D721Med (cell line): ENCODE measurements at regions not wholly inside any gene's neighbourhood (a gene's known extent, or its start where the extent isn't known, plus 50 kb on each side); places are given as distances from the start of the nearest gene placed in this dataset.

Experiments
- DNase-seq: peaks from one replicate; pipeline ENCODE4 v3.0.0; 2011; ENCODE audit warnings: low spot score; ENCODE audit not compliant: insufficient read length
- FAIRE-seq: peaks from 2 replicates; lab custom pipeline; 2011; peaks lifted over from hg19 to GRCh38; lab: Jason Lieb, UNC
- CTCF ChIP-seq: IDR thresholded peaks from 2 replicates; pipeline ENCODE4 v1.5.1; 2012; ENCODE audit warnings: mild to moderate bottlenecking, control low read depth; ENCODE audit not compliant: insufficient read depth; ENCODE audit errors: missing control alignments

- DNase-seq = no peak
- FAIRE-seq = no peak
- TF ChIP-seq CTCF = no peak
Observed at GRCh38 chr12:13744561-13744960, 236.8 kb downstream of the GRIN2B start.

- TF ChIP-seq CTCF = no peak
- no peak for DNase-seq
- FAIRE-seq = no peak
Observed at GRCh38 chr12:13740149-13740545, 241.3 kb downstream of the GRIN2B start.

- no peak for DNase-seq
- no peak for TF ChIP-seq CTCF
- FAIRE-seq = no peak
Observed at GRCh38 chr12:13735734-13736133, 245.7 kb downstream of the GRIN2B start.

- FAIRE-seq (no peak), DNase-seq (no peak)
- TF ChIP-seq CTCF = no peak
Observed at GRCh38 chr12:13734584-13735152, 246.7 kb downstream of the GRIN2B start.

- no peak for FAIRE-seq
- TF ChIP-seq CTCF = no peak
- DNase-seq = no peak
Observed at GRCh38 chr12:13727707-13728195, 253.7 kb downstream of the GRIN2B start.

GRCh38 chr12:13725049-13725448, 256.4 kb downstream of the GRIN2B start:
- DNase-seq (no peak), FAIRE-seq (peak; percentile 63)

More at GRCh38 chr12:13725049-13725448, 256.4 kb downstream of the GRIN2B start:
- TF ChIP-seq CTCF = no peak
